Activated CD4-positive, alpha-beta T cell treated with anti-CD3 and anti-CD28 coated beads, Interleukin-2, Interleukin-4, amounts not matched to agents 100 ng/mL and 50 ng/mL, durations not matched to agents 16 hours and 8 hours (primary cell): ENCODE measurements at regions not wholly inside any gene's neighbourhood (a gene's known extent, or its start where the extent isn't known, plus 50 kb on each side); places are given as distances from the start of the nearest gene placed in this dataset.
A peak's percentile ranks its signal among the peaks of the same experiment; 100 is the strongest.
"Not testable (repeated sequence)": the region's sequence is repeated elsewhere in the genome, so short reads cannot be mapped to it uniquely, and the experiment has no call there.

Source experiments
- DNase-seq: peaks from one replicate; pipeline ENCODE4 v3.0.0-alpha.2; 2020; ENCODE audit warnings: low spot score

- DNase-seq: no peak
Observed at GRCh38 chr20:6660441-6660840, 107.0 kb upstream of the BMP2 start.

- DNase-seq: not testable (repeated sequence)
Observed at GRCh38 chr20:6658909-6659308, 108.6 kb upstream of the BMP2 start.

GRCh38 chr20:6657904-6658303 lies 109.6 kb upstream of the BMP2 start:
- DNase-seq: no peak

- no peak for DNase-seq
Observed at GRCh38 chr20:6657111-6657510, 110.4 kb upstream of the BMP2 start.

GRCh38 chr20:6654513-6655252 lies 112.8 kb upstream of the BMP2 start:
- DNase-seq: no peak

- DNase-seq: no peak
Observed at GRCh38 chr20:6651561-6651960, 115.9 kb upstream of the BMP2 start.

- DNase-seq: no peak
Observed at GRCh38 chr20:6651016-6651415, 116.5 kb upstream of the BMP2 start.

- DNase-seq: no peak
Observed at GRCh38 chr20:6646021-6646636, 121.4 kb upstream of the BMP2 start.

- no peak for DNase-seq
Observed at GRCh38 chr20:6644813-6645628, 122.5 kb upstream of the BMP2 start.

GRCh38 chr20:6641012-6641411 lies 126.5 kb upstream of the BMP2 start:
- DNase-seq: no peak

GRCh38 chr20:6637160-6637579 lies 130.3 kb upstream of the BMP2 start:
- no peak for DNase-seq

- peak; percentile 1 for DNase-seq
Observed at GRCh38 chr20:6636209-6637159, 131.0 kb upstream of the BMP2 start.

- no peak for DNase-seq
Observed at GRCh38 chr20:6635034-6635736, 132.3 kb upstream of the BMP2 start.

- no peak for DNase-seq
Observed at GRCh38 chr20:6632187-6632586, 135.3 kb upstream of the BMP2 start.

- no peak for DNase-seq
Observed at GRCh38 chr20:6630514-6630913, 137.0 kb upstream of the BMP2 start.

GRCh38 chr20:6629564-6629963 lies 137.9 kb upstream of the BMP2 start:
- DNase-seq: no peak

- no peak for DNase-seq
Observed at GRCh38 chr20:6626805-6627204, 140.7 kb upstream of the BMP2 start.

GRCh38 chr20:6623989-6624388 lies 143.5 kb upstream of the BMP2 start:
- DNase-seq: no peak

- no peak for DNase-seq
Observed at GRCh38 chr20:6622041-6622440, 145.4 kb upstream of the BMP2 start.

GRCh38 chr20:6618051-6618450 lies 149.4 kb upstream of the BMP2 start:
- DNase-seq: no peak

GRCh38 chr20:6616421-6616820 lies 151.1 kb upstream of the BMP2 start:
- no peak for DNase-seq
